Globus pallidus (tissue), 1 donor: ENCODE measurements at regions not wholly inside any gene's neighbourhood (a gene's known extent, or its start where the extent isn't known, plus 50 kb on each side); places are given as distances from the start of the nearest gene placed in this dataset.
"Not testable (repeated sequence)": the region's sequence is repeated elsewhere in the genome, so short reads cannot be mapped to it uniquely, and the experiment has no call there.

Experiments
- DNase-seq: peaks from one replicate; pipeline ENCODE4 v3.0.0-alpha.2; 2015; ENCODE audit warnings: low spot score

DNA sequence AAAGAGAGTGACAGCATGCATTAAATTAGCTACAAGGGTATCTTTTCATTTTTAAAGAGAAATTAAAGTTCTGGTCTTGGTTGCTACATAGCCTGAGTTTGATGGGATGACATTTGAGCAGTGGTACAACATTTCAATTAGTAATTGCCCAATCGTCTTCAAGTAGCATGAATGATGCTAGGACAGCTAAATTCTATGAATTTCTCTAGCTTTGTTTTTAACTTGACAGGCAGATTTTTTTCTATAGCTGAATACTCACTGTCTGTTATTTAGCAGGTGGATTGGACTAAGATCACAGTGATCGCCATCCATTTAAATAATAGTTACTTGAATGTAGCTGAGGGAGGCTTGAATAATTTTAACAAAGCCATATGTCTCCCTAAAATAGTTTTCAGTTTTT, 162.2 kb downstream of the OXSM start:
- DNase-seq: no peak

DNA sequence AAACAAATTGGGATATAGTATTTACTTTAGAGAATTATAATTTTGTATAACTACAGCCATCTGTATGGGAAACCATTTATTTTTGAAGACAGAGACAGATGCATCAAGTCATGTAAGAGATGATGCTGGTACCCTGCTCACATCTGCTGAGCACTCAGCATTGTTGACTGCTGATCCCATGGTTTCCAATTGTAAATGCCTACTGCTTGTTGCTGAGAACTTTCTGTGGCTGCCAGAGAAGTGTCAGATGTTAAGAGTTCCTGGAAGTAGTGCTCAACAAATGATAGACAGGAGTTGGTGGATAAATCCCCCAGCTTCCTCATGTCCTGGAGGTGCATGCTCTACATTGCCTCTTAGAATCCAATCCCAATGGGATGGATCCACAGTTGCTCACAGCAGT, 167.1 kb downstream of the OXSM start:
- DNase-seq: no peak

DNA sequence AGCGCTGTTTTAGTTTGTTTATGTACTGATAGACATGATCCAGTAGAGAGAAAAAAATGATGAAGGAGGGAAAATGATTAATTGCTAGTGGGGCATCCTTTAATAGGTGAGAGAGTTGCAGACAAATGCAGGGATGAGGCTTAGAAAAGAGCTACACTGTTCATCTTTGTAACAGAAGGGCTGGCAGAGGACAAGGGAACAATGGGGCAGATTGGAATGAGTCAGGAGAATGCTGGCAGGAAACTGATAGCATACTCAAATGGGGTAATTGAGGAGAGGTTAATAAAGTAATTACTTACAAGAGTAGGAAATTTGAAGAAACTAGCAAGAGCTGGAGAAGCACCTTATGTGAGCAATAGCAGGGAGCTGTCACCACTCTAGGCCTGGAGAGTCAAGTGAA, 170.9 kb downstream of the OXSM start:
- no peak for DNase-seq

DNA sequence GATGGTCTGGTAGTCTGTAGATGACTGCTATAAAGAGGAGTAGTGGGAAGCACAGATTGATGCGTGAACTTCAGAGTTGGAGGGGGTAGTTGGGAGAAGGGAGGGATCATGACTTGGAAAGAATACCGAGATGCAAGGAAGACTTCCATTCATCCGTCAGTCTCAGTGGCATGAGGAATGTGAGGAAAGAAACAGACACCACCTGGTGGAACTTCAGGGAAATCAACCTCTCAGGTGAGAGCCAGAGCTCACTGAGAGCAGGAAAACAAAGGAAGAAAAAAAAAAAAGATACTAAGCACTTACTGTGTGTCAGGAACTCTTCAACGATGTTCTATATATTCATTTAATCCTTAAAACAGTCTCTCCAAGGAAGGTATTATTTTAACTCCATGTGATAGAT, 172.4 kb downstream of the OXSM start:
- no peak for DNase-seq

DNA sequence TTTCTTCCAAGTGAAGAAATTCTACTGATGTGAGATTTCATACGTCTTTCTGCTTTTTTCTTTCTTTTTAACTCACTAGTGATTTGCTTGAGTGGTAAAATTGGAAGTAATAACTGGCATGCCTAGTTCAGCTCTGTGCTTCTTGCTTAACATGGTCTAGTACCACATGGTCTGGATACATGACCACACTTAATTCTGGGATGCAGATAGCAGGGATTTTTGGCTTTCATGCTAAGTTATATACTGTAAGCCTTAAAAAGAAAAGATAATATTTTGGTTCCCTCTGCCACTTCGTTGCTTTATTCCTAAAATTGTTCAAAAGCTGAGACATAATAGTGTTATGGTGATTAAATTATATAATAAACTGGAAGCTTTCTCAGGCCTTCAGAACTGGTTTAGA, 174.3 kb downstream of the OXSM start:
- DNase-seq: no peak

DNA sequence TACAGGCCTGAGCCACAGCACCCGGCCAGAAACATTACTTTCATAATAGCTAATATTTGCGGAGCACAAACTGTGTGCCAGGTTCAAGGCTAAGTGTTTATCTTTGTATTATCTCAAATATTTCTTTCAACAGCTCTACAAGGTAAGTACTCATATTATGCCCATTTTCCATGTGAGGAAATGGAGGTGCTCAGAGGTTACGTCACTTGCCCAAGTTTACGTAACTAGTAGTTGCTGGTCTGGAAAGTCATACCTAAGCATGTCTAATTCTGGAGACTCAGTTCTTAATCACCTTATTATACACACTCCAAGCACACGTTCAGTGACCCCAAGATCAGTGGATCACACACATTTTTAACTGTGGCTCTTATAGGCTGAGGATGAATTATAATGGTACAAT, 177.5 kb downstream of the OXSM start:
- DNase-seq: no peak

DNA sequence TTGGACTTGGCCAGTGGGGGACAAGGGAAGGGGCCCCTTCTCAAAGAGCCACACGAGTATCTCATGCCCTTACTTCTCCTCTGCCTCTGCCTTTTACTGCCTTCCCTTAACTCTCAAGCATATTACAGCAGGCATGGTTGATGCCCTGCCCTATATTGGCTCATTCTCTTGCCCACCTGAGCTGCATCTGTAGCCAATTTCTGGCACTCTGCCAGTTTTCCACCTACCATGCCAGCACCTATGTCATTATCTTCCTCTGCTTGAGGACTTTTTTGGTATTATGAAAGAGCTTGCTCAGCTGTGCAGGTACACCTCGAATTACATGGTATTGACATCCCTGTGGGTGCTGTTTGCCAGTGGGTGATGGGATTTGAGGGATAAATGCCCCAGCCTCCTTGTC, 181.8 kb downstream of the OXSM start:
- DNase-seq: no peak

DNA sequence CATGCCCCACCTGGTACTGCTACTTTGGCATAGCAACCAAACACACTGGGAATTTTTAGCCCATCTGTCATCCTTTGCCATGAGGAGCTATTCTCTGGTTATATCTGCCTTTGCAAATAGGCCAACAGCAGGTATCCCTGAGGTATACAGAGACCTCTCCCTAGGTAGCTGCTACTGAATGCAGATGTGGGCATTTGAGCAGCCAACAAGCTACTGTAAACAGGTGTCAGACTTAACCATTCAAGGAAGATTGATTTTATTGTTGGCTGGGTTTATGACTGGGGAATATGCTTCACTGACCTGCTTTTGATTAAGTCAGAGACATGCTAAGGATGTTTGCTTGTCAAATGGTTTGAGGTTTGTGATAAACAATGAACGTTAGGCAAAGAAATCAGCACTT, 183.2 kb downstream of the OXSM start:
- DNase-seq: no peak

DNA sequence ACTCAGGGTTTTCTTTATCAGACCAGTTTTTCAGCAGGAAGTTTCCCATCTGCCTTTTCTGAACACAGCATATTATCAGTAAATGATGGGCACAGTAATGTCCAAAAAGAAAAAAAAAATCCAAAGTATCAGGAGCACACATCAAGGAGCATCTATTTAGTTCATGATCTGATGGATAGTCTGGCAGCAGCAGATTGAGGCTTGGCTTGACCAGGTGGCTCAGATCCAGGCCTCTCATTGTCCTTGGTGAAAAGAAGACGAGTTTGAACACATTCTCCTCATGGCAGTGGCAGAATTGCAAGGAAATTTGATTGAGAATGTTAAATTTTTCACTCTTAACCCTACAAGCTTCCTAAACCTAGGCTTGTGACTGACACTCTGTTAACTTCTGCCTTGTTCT, 192.9 kb downstream of the OXSM start:
- DNase-seq: no peak

DNA sequence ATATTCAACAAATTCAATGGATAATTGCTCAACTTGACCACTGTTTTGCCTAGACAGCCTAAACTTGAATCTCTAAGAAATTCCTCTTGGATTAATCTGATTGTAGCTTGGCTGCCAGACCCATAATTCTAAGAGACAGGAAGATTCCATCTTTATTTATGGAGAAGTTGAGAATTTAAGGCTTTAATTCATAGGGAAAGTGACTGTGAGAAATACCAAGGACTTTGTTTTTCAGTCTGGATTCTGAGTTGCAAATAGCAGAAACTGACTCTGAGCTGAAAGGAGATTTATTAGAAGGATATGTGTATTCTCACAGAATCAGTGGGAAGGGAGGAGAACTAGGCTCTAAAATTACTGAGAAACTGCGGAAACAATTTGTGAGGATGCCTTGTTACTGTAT, 195.7 kb downstream of the OXSM start:
- DNase-seq: no peak

DNA sequence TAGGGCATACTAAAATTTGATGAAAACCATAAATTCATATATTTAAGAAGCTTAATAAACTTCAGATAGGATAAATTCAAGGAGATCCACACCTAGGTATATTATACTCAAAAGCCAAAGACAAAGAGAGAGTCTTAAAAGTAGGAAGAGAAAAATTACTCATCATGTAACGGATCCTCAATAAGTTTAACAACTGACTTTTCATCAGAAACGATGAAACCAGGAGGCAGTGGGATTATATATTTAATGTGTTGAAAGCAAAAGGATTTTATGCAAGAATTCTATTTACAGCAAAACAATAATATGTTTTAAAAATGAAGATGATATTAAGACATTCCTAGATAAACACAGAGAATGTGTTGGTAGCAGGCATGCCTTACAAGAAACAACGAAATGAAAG, 202.7 kb downstream of the OXSM start:
- no peak for DNase-seq

DNA sequence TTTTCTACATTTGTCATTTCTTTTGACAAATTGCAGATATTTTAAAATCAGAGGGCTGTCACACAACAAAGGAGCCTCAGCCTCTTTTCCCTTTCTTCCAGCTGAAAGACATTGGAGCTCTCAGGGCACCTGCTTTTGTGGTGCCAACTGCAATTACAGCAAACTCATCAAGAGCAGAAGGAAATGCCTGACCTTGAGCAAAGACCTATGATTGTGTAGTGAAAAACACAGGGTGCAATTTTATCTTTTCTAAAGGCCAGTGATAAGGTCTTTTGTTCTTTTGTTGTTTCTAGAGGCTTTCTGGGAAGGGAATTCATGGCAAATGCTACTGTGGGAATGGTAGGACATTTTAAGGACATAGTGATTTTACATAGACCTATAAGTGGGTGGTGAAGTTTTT, 214.3 kb downstream of the OXSM start:
- no peak for DNase-seq

DNA sequence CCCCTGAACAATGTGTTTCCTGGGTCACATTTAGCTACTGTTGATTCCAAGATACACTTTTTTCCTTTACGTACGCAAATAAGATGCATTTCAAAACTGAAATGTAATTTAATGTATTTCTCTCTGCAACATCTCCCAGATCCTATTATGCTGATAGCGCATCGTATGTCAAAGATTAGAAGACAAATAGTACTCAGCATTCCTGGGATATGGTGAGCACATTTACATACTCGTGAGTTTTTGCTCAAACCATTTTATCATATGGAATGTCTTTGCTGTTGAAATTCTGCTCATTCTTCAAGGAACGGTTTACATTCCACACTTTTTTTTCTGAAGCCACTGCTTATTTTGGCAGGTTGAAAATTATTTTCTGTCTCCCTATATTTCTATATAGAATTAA, 221.4 kb downstream of the OXSM start:
- no peak for DNase-seq

DNA sequence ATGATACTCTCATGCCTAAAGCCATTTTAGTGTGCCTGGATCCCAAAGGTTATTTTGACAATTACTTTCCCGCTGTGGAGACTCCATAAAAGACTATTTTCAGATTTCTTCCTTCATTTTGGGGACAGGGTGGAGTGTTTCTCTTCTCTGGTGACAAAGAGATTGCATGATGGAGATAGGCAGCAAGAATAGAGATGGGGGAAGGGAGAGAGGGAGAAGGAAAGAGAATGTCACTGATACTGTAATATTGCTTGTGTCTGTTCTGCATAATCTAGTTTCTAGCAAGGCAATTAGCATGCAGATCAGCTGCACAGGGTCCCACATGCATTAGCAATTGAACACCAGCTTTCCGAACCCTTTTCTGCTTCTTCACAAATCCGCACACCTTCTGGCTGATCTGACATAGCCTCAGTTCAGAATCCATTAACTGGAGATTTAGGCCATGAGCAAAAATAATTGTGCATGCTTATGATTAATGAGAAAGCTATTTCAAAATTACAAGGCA, 222.4 kb downstream of the OXSM start:
- no peak for DNase-seq

DNA sequence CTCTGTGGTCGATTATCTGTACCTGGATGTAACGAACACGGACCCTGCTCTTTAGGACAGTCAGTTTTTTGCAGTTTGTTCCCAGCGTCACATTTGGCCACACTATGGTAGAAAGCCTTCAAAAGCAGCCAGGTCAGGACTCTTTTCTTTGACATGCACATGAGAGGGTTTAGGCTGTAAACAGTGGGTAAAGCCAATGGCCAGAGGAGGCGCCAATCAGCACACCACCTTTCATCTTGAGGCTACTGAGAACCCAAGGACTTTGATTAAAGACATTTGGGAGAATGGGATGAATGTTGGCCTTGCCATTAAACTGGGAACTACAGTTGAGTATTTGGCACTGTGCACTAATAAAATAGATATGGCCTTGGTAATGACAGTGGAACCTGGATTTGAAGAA, 225.9 kb downstream of the OXSM start:
- no peak for DNase-seq

DNA sequence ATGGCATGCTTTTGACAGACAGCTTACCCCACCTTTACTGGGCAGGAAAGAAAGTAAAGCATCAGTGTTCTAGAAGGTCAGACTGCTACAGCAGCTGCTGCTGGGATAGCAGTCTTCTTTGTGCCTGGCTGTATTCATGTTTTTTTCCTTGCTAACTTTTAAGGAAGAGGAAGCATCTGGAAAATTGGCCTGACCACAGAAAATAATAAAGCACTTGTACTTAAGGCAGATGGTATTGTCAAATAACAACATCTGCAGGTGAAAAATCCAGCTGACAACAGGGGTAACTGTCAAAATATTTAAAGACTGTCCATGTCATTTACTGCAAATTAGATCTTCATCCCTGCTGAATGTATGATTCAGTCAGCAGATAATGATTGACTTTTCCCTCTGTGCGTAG, 229.0 kb downstream of the OXSM start:
- no peak for DNase-seq

DNA sequence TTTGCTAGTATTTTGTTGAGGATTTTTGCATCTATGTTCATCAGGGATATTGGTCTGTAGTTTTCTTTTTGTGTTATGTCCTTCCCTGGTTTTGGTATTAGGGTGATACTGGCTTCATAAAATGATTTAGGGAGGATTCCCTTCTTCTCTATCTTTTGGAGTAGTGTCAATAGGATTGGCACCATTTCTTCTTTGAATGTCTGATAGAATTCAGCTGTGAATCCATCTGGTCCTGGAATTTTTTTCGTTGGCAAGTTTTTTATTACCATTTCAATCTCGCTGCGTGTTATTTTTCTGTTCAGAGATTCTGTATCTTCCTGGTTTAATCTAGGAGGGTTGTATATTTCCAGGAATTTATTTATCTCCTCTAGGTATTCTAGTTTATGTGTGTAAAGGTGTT, 234.3 kb downstream of the OXSM start:
- DNase-seq: not testable (repeated sequence)

DNA sequence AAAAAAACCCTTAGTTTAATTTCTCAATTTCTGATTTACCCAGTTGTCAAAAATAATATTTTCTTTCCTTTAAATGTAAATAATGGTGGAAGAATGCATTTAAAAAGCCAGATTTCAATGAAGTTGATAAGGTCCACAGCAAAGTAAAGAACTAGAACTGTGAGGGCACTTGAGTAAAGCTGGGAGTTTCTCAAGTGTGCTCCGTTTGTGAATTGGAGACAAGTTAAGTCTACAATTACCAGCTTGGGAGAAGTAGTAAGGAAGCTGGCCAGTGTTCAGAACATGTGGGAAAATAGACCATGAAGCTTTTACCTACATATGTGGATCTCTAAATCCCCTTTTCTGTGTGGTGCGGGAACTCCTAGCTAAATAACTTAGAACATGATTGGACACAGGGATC, 239.4 kb downstream of the OXSM start:
- DNase-seq: no peak

DNA sequence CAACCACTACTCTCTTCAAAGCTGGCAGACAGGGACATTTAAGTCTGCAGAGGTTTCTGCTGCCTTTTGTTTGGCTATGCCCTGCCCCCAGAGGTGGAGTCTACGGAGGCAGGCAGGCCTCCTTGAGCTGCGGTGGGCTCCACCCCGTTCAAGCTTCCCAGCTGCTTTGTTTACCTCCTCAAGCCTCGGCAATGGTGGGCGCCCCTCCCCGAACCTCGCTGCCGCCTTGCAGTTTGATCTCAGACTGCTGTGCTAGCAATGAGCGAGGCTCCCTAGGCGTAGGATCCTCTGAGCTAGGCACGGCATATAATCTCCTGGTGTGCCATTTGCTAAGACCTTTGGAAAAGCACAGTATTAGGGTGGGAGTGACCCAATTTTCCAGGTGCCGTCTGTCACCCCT, 252.2 kb downstream of the OXSM start:
- DNase-seq: not testable (repeated sequence)

DNA sequence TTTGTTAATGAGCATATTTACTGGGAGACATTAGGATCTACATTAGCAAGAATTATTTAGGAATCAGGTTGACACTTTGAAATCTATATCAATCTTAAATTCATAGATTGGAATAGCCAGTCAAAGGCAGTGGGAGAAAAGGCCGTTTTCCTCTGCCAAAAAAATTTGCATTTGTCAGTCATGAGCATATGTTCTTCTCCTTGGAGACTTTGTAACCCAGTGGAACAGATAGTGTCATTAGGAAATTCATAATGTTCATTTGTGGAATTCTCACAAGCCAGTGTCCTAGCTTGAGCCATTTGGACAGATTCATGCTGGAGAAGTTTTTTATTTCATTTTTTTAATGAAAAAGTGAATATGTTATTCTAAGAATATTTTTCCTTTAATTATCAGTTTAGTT, 260.1 kb downstream of the OXSM start:
- no peak for DNase-seq

DNA sequence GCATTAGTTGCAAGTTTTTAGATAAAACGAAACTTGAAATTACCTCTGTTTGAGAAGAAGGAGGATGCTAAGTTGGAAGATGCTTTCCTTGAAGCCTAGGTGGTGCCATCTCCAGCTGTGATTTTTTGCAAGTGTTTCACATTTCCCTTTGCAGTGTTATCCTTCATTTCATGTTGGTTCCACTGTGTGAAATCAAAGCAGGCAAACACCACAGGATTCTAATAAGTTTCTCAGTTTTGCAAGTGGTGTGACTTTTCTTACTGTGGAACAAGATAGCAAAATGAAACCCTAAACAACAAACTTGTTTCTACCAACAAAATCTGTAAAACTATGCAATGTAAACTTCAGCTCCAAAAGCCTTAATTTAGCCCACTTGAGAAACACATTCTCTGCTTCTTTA, 260.9 kb downstream of the OXSM start:
- no peak for DNase-seq

DNA sequence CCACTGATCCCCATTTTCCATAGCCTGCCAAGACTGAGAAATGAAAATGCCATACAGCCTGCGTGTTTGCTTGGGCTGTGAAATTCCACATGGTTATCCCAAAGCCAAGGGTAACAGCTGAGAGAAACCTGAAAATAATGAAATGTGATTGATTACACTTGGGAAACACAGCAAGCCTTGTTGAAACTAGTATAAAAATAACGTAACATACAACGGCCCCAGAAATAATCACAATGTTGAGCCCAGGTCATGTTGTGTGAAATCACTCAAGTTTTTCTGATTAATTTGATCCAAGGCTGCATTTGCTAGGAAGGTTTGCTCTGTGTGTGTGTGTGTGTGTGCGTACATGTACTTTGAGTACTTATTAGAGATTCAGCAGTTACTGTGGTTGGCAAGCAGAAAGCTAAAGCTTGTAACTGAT, 269.0 kb downstream of the OXSM start:
- no peak for DNase-seq

DNA sequence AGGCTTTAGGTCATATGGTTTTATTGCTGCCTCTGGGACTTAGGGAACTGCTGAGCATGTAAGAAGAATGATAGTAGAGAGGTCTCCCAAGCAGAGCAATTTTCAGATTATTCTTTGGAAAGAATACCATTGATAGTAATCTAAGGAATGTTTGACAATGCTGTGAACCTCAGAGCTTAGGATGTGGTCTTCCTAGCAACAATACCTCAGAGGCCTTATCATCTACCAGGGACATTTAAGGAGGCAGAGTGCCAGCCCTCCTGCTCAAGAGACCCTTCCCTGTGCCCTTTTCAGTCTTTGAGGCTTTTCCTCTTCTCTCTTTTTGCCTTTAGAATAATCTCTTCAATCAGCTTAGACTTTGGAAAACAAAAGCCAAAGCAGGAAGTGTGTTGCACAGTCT, 272.1 kb downstream of the OXSM start:
- no peak for DNase-seq

DNA sequence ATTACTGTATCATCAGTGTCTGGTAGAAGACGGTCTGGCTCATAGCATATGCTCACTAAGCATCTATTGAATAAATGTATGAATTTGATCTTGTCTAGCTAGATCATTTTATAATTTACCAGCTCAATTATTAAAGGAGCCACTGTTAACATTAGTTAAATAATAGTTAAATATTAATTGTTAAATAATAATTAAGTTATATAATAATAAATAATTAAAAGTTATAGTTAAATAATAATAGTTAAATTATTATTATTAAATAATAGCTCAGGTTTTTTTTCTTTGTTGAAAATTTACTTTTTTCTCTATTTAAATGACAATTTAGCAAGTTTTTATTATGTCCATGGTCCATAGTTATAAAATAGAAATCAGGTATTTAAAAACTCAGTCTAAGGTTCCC, 274.4 kb downstream of the OXSM start:
- DNase-seq: no peak

DNA sequence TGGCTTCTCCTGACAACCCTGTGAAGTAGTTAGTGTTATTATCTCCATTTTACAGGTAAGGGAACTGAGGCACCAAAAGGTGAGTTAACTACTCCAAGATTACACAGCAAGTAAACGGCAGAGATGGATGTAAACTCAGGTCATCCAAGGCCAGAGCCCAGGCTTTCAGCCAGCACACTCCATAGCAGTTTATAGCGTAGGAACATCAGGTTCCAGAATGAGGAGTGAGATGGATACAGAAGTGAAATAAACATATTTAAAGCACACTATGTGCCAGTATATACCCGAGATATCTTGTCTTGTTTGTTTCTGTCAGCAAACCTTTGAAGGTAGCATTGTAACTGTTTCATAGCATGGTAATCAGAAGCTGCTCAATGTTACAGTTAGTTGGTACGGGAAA, 279.0 kb downstream of the OXSM start:
- no peak for DNase-seq
